ENCODE measurements at regions not wholly inside any gene's neighbourhood (a gene's known extent, or its start where the extent isn't known, plus 50 kb on each side); places are given as distances from the start of the nearest gene placed in this dataset.

DNA sequence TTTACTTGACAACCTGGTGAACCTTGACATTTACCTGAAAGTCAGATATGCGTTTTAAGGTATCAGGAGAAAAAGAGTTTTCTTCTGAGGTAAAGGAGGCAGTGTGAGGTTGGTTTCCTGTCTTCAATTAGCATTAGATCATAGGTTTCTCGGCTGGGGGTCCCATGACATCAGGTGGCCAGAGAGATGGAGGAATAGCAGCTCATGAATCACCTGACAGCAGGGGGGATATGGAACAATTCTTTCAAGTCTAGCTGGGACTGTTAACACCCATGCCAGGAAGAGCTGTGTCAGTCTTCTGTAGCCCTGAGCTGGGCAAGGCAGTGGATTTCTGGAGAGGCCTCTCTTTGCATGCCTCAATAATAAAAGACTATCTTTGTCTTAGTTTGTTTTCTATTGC, 108.0 kb upstream of the TMEM170B start:
- Histone ChIP-seq H3K36me3 (no peaks in the 10 kb centered on the region), H3K27me3 (no peaks in the 10 kb centered on the region), H3K4me3 (no peak overlapping the region), H3K9me3 (no peaks in the 10 kb centered on the region), H3K27ac (no peak overlapping the region), H3K4me1 (peaks cover 0 to 13% (median 5%) of the 10 kb centered on the region in 3 donors)
- TF ChIP-seq, protein P1, sequence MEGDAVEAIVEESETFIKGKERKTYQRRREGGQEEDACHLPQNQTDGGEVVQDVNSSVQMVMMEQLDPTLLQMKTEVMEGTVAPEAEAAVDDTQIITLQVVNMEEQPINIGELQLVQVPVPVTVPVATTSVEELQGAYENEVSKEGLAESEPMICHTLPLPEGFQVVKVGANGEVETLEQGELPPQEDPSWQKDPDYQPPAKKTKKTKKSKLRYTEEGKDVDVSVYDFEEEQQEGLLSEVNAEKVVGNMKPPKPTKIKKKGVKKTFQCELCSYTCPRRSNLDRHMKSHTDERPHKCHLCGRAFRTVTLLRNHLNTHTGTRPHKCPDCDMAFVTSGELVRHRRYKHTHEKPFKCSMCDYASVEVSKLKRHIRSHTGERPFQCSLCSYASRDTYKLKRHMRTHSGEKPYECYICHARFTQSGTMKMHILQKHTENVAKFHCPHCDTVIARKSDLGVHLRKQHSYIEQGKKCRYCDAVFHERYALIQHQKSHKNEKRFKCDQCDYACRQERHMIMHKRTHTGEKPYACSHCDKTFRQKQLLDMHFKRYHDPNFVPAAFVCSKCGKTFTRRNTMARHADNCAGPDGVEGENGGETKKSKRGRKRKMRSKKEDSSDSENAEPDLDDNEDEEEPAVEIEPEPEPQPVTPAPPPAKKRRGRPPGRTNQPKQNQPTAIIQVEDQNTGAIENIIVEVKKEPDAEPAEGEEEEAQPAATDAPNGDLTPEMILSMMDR (IDR thresholded peaks at IDR 0.05): no peak
- DNase-seq (no peak), FAIRE-seq (no peak), ATAC-seq (no peak)
- intact Hi-C loops (cut with DNase I): no loop called here
- 54 to 63% methylated on average over 2 of the region's 2 CpGs for WGBS, 2 donors

DNA sequence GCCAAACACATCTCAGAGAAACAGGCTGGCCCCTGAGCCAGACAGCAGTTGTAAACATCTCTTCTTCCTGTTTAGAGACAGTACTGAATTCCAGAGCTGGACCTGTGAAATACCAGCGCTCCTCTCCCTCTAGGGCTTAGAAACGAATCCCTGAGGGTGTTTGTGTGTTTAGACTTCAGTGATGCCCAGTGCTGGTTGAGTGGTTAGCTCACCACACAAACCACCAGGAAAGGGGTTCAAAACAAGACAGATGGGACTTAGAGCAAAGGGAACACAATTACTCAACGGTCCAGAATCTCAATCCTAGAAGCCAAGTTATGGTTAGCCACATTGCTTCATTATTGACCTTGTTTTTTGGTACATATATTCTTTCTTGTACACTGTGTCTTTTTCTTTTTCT, 108.7 kb upstream of the TMEM170B start:
- Histone ChIP-seq H3K36me3 (no peaks in the 10 kb centered on the region), H3K27me3 (no peaks in the 10 kb centered on the region), H3K4me3 (no peak overlapping the region), H3K9me3 (no peaks in the 10 kb centered on the region), H3K4me1 (peaks cover 0 to 6% (median 0%) of the 10 kb centered on the region in 3 donors), H3K27ac (no peak overlapping the region)
- peak in 1 of 4 donors; percentile 17 for ATAC-seq
- DNase-seq: no peak
- WGBS, 2 donors: 52 to 56% methylated on average over 3 of the region's 3 CpGs
- FAIRE-seq: no peak
- intact Hi-C loops (cut with DNase I): no loop called here
- TF ChIP-seq, protein P1 (IDR thresholded peaks at IDR 0.05): no peak

DNA sequence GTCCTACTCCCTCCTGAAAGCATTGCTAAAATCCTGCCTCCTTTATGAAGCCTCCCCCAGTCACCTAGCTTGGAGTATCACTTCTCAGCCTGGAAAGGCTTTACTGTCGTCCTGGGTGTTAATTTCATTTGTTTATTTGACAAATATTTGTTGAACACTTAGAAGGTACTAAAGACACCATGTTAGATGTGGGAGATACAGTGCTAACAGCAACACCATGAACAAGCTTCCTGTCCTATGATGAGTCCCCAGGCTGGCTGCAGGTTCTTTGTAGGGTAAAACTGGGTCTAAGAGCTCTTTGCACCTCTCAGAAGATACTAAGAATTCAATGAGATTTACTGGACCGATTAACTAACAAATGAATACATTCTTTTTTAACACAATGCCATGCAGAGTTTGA, 109.2 kb upstream of the TMEM170B start:
- Histone ChIP-seq H3K36me3 (no peaks in the 10 kb centered on the region), H3K4me1 (peaks cover 0 to under 1% (median 0%) of the 10 kb centered on the region in 3 donors), H3K27me3 (no peaks in the 10 kb centered on the region), H3K27ac (no peak overlapping the region), H3K9me3 (no peaks in the 10 kb centered on the region), H3K4me3 (no peak overlapping the region)
- TF ChIP-seq, protein P1 (IDR thresholded peaks at IDR 0.05): no peak
- intact Hi-C loops (cut with DNase I): no loop called here
- WGBS, 2 donors: 34 to 38% methylated on average over 2 of the region's 2 CpGs
- no peak for FAIRE-seq
- no peak for DNase-seq
- no peak for ATAC-seq

DNA sequence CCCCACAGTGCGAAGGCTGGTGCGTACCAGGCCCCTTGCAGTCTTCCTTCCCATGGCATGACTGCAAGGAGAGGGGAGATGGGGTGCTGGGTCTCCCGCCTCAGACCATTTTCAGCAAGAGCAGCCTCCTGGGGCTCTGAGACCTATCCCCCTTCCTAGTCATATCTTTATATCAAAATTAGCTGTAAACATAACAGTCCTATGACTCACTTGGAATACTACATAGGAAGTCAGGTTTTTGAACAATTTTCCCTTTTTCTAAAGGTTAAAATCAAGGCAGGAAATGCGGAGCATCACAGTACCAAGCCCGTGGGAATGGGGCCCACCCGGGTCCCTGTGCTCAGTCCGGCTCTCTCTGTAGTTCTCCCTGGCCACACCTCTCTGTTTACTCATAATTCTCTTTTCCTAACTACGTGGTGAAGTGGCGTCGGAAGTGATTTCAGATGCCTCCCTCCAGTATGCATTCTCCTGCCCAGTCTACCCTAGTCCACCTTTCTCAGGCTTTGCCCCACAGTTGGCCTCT, 109.8 kb upstream of the TMEM170B start:
- FAIRE-seq: no peak
- no peak for ATAC-seq
- no peak overlapping the region for H3K4me3 ChIP-seq
- no peak overlapping the region for H3K27ac ChIP-seq
- intact Hi-C loops (cut with DNase I): no loop called here
- TF ChIP-seq, protein P1 (IDR thresholded peaks at IDR 0.05): no peak
- H3K4me1 ChIP-seq: no peaks in the 10 kb centered on the region
- DNase-seq: no peak
- H3K36me3 ChIP-seq: no peaks in the 10 kb centered on the region
- 86 to 88% methylated on average over 10 of the region's 10 CpGs for whole genome bisulfite sequencing, 2 donors
- no peaks in the 10 kb centered on the region for H3K9me3 ChIP-seq
- no peaks in the 10 kb centered on the region for H3K27me3 ChIP-seq

DNA sequence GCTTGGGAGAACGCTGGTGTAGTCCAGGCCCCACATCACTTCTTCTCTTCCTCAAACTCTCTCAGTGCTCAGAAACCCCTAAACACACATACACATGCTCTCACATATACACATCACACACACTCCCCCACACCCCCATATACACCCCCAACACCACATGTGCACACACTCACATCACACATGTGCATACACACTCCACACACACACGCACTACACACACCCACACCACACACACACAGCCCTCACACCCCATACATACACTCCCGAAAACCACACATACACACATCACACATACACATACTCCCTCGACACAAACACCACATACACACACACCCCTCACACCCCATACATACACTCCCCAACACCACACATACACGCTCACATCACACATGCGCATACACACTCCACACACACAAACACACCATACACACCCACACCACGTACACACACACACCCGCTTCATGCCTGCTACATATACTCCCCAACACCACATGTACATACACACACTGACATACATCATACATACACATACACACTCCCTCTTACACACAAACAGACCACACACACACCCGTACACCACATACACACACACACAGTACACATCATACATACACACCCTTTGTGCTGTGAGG, 110.3 kb upstream of the TMEM170B start:
- no peak for ATAC-seq
- no peak for FAIRE-seq

More for the DNA sequence above, 110.3 kb upstream of the TMEM170B start:
- TF ChIP-seq, protein P1 (IDR thresholded peaks at IDR 0.05): no peak
- Histone ChIP-seq H3K4me3 (no peak overlapping the region), H3K36me3 (no peaks in the 10 kb centered on the region), H3K9me3 (no peaks in the 10 kb centered on the region), H3K4me1 (no peaks in the 10 kb centered on the region), H3K27ac (no peak overlapping the region), H3K27me3 (no peaks in the 10 kb centered on the region)
- 83 to 95% methylated on average over 8 to 9 of the region's 9 CpGs for WGBS, 2 donors
- intact Hi-C loops (cut with DNase I): no loop called here
- DNase-seq: no peak

All from pancreas (tissue), 10 donors.